ENCODE measurements at regions not wholly inside any gene's neighbourhood (a gene's known extent, or its start where the extent isn't known, plus 50 kb on each side); places are given as distances from the start of the nearest gene placed in this dataset.

DNA sequence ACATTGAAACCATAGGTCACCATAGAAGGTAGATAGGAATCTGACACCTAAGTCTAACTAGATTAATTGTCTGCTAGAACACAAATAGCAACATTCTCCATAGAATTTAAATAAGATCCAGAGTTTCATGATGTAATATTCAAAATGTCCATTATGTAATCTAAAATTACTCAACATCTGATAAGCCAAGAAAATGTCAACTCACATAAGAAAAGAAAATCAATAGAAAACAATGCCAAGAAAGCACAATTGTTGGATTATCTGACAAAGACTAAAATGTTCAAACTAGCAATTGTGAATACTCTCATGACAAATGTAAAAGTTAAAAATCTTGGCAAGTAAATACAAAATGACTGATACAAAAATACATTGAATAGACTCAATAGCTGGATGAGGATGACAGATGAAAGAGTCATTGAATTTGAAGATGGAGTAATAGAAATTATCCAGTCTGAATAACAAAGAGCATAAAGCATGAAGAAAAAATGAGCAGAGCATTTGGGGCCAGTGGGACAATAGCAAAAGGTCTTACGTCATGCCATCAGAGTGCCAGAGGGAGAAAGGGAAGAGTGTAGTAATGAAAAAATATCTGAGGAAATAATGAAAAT is 358.6 kb downstream of the METTL4 start:
- TF ChIP-seq, protein P1, sequence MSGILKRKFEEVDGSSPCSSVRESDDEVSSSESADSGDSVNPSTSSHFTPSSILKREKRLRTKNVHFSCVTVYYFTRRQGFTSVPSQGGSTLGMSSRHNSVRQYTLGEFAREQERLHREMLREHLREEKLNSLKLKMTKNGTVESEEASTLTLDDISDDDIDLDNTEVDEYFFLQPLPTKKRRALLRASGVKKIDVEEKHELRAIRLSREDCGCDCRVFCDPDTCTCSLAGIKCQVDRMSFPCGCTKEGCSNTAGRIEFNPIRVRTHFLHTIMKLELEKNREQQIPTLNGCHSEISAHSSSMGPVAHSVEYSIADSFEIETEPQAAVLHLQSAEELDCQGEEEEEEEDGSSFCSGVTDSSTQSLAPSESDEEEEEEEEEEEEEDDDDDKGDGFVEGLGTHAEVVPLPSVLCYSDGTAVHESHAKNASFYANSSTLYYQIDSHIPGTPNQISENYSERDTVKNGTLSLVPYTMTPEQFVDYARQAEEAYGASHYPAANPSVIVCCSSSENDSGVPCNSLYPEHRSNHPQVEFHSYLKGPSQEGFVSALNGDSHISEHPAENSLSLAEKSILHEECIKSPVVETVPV (CRISPR knock-in tag; IDR thresholded peaks at IDR 0.05): no peak
- TF ChIP-seq ISL1 (CRISPR knock-in tag; IDR thresholded peaks at IDR 0.05) (no peak), ZFP3 (CRISPR knock-in tag; IDR thresholded peaks at IDR 0.05) (no peak), ARNTL (CRISPR knock-in tag; IDR thresholded peaks at IDR 0.05; ENCODE audit: borderline replicate concordance, low read depth) (no peak), ZNF70 (CRISPR knock-in tag; IDR thresholded peaks at IDR 0.05) (no peak), TOX (CRISPR knock-in tag; IDR thresholded peaks at IDR 0.05; ENCODE audit: borderline replicate concordance) (no peak), OSR1 (CRISPR knock-in tag; IDR thresholded peaks at IDR 0.05) (no peak), ZC3H10 (CRISPR knock-in tag; IDR thresholded peaks at IDR 0.05) (no peak), SNAI2 (CRISPR knock-in tag; IDR thresholded peaks at IDR 0.05) (no peak), ZFP30 (CRISPR knock-in tag; IDR thresholded peaks at IDR 0.05) (no peak), ZNF8 (CRISPR knock-in tag; IDR thresholded peaks at IDR 0.05) (no peak), ESRRG (CRISPR knock-in tag; IDR thresholded peaks at IDR 0.05) (no peak), TCF4 (CRISPR knock-in tag; IDR thresholded peaks at IDR 0.05; ENCODE audit: borderline replicate concordance) (no peak), CSDC2 (CRISPR knock-in tag; IDR thresholded peaks at IDR 0.05) (no peak), PPARA (CRISPR knock-in tag; IDR thresholded peaks at IDR 0.05; ENCODE audit: borderline replicate concordance) (no peak)
- TF ChIP-seq, protein P2, sequence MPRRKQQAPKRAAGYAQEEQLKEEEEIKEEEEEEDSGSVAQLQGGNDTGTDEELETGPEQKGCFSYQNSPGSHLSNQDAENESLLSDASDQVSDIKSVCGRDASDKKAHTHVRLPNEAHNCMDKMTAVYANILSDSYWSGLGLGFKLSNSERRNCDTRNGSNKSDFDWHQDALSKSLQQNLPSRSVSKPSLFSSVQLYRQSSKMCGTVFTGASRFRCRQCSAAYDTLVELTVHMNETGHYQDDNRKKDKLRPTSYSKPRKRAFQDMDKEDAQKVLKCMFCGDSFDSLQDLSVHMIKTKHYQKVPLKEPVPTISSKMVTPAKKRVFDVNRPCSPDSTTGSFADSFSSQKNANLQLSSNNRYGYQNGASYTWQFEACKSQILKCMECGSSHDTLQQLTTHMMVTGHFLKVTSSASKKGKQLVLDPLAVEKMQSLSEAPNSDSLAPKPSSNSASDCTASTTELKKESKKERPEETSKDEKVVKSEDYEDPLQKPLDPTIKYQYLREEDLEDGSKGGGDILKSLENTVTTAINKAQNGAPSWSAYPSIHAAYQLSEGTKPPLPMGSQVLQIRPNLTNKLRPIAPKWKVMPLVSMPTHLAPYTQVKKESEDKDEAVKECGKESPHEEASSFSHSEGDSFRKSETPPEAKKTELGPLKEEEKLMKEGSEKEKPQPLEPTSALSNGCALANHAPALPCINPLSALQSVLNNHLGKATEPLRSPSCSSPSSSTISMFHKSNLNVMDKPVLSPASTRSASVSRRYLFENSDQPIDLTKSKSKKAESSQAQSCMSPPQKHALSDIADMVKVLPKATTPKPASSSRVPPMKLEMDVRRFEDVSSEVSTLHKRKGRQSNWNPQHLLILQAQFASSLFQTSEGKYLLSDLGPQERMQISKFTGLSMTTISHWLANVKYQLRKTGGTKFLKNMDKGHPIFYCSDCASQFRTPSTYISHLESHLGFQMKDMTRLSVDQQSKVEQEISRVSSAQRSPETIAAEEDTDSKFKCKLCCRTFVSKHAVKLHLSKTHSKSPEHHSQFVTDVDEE (CRISPR knock-in tag; IDR thresholded peaks at IDR 0.05): no peak
- TF ChIP-seq, protein P3, sequence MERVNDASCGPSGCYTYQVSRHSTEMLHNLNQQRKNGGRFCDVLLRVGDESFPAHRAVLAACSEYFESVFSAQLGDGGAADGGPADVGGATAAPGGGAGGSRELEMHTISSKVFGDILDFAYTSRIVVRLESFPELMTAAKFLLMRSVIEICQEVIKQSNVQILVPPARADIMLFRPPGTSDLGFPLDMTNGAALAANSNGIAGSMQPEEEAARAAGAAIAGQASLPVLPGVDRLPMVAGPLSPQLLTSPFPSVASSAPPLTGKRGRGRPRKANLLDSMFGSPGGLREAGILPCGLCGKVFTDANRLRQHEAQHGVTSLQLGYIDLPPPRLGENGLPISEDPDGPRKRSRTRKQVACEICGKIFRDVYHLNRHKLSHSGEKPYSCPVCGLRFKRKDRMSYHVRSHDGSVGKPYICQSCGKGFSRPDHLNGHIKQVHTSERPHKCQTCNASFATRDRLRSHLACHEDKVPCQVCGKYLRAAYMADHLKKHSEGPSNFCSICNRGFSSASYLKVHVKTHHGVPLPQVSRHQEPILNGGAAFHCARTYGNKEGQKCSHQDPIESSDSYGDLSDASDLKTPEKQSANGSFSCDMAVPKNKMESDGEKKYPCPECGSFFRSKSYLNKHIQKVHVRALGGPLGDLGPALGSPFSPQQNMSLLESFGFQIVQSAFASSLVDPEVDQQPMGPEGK (CRISPR knock-in tag; IDR thresholded peaks at IDR 0.05; ENCODE audit: borderline replicate concordance): no peak
- TF ChIP-seq, protein P4, sequence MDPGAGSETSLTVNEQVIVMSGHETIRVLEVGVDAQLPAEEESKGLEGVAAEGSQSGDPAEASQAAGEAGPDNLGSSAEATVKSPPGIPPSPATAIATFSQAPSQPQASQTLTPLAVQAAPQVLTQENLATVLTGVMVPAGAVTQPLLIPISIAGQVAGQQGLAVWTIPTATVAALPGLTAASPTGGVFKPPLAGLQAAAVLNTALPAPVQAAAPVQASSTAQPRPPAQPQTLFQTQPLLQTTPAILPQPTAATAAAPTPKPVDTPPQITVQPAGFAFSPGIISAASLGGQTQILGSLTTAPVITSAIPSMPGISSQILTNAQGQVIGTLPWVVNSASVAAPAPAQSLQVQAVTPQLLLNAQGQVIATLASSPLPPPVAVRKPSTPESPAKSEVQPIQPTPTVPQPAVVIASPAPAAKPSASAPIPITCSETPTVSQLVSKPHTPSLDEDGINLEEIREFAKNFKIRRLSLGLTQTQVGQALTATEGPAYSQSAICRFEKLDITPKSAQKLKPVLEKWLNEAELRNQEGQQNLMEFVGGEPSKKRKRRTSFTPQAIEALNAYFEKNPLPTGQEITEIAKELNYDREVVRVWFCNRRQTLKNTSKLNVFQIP (CRISPR knock-in tag; IDR thresholded peaks at IDR 0.05; ENCODE audit: borderline replicate concordance, low read depth): no peak
- ATAC-seq: no peak

DNA sequence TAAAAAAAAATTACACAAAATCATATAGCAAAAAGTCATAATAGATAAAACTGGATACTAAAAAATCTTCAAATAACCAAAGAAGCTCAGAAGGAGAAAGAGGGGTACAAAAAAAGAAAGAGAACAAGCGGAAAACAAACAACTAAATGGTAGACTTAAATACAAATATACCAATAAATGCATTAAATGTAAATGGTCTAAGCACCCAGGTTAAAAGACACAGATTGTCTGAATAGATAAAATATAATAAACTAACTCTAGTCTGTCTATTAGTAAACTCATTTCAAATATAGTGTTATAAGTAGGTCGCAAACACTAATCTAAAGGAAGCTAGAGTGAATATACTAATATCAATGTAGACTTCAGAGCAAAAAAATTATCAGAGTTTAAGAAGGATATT is 357.4 kb downstream of the METTL4 start:
- no peak for ATAC-seq
- TF ChIP-seq, protein P5, sequence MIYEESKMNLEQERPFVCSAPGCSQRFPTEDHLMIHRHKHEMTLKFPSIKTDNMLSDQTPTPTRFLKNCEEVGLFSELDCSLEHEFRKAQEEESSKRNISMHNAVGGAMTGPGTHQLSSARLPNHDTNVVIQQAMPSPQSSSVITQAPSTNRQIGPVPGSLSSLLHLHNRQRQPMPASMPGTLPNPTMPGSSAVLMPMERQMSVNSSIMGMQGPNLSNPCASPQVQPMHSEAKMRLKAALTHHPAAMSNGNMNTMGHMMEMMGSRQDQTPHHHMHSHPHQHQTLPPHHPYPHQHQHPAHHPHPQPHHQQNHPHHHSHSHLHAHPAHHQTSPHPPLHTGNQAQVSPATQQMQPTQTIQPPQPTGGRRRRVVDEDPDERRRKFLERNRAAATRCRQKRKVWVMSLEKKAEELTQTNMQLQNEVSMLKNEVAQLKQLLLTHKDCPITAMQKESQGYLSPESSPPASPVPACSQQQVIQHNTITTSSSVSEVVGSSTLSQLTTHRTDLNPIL (CRISPR knock-in tag; IDR thresholded peaks at IDR 0.05; ENCODE audit: low read depth): no peak
- TF ChIP-seq PPARA (CRISPR knock-in tag; IDR thresholded peaks at IDR 0.05; ENCODE audit: borderline replicate concordance): no peak
- no peak for TF ChIP-seq ISL1 (CRISPR knock-in tag; IDR thresholded peaks at IDR 0.05)
- no peak for TF ChIP-seq RARB (CRISPR knock-in tag; IDR thresholded peaks at IDR 0.05)
- TF ChIP-seq BACH2 (CRISPR knock-in tag; IDR thresholded peaks at IDR 0.05; ENCODE audit: borderline replicate concordance): no peak
- no peak for TF ChIP-seq ARNTL (CRISPR knock-in tag; IDR thresholded peaks at IDR 0.05; ENCODE audit: borderline replicate concordance, low read depth)
- TF ChIP-seq, protein P2 (CRISPR knock-in tag; IDR thresholded peaks at IDR 0.05): no peak
- no peak for TF ChIP-seq TOX (CRISPR knock-in tag; IDR thresholded peaks at IDR 0.05; ENCODE audit: borderline replicate concordance)
- TF ChIP-seq, protein P4 (CRISPR knock-in tag; IDR thresholded peaks at IDR 0.05; ENCODE audit: borderline replicate concordance, low read depth): no peak
- no peak for TF ChIP-seq ZNF565 (CRISPR knock-in tag; conservative IDR thresholded peaks at IDR 0.05; ENCODE audit: low read depth)
- no peak for TF ChIP-seq ESRRG (CRISPR knock-in tag; IDR thresholded peaks at IDR 0.05)
- TF ChIP-seq SNAI2 (CRISPR knock-in tag; IDR thresholded peaks at IDR 0.05): no peak
- no peak for TF ChIP-seq ZFP30 (CRISPR knock-in tag; IDR thresholded peaks at IDR 0.05)
- TF ChIP-seq ZNF8 (CRISPR knock-in tag; IDR thresholded peaks at IDR 0.05): no peak
- TF ChIP-seq, protein P1 (CRISPR knock-in tag; IDR thresholded peaks at IDR 0.05): no peak
- TF ChIP-seq CSDC2 (CRISPR knock-in tag; IDR thresholded peaks at IDR 0.05): no peak
- no peak for TF ChIP-seq OSR1 (CRISPR knock-in tag; IDR thresholded peaks at IDR 0.05)

Measured in SK-N-SH treated with all-trans-retinoic acid at 6 μM for 48 hours (cell line).